ENCODE measurements at regions not wholly inside any gene's neighbourhood (a gene's known extent, or its start where the extent isn't known, plus 50 kb on each side); places are given as distances from the start of the nearest gene placed in this dataset.

DNA sequence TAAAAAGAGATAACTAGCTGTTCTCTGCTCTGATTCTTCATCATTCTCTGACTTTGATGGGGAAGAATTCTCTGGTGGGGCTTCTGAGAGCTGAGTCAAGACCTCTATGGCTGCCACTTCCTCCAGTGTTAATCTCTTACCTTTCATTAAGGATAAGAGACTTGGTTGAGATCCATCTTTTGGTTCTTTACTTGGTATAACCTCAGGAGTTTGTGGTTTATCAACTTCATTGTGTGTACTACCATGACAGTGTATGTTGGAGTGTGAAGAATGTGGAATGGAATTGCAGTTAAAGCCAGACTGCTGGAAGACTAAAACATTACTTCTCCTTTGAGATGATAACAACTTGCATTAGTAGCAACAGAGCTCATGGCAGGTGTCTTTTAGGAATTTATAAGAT lies 222.0 kb downstream of the SLITRK5 start:
- no peaks in the 10 kb centered on the region for H3K27me3 Mint-ChIP-seq
- DNase-seq (ENCODE audit: low spot score) (no peak), ATAC-seq (no peak)
- H3K27ac Mint-ChIP-seq, result no peak overlapping the region
- no peaks in the 10 kb centered on the region for H3K36me3 Mint-ChIP-seq
- no peaks in the 10 kb centered on the region for H3K4me1 Mint-ChIP-seq (ENCODE audit: low read depth in 2 of 2)
- no peaks in the 10 kb centered on the region for H3K9me3 Mint-ChIP-seq
- no peak overlapping the region for H3K4me3 Mint-ChIP-seq

DNA sequence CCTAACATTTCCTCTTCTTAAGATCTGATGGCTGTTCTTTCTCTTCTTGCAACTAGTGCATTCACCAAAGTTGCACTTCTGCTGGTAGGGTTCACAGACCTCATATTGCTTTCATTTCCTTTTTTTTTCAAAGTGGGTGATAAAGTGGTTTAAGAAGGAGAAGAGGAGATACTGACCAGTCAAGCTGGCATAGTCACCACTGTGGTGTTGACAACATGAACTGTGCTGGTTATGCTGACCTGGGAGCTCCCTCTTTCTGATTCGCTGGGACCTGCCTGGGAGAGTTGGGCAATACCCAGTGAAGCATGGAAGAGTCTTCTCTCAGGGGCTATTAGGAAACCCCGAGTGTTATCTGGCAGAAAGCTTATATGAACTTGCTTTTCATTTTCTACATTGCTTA lies 222.9 kb downstream of the SLITRK5 start:
- H3K36me3 Mint-ChIP-seq, result no peaks in the 10 kb centered on the region
- no peak for ATAC-seq
- no peaks in the 10 kb centered on the region for H3K27me3 Mint-ChIP-seq
- DNase-seq (ENCODE audit: low spot score), result no peak
- H3K4me1 Mint-ChIP-seq (ENCODE audit: low read depth in 2 of 2), result no peaks in the 10 kb centered on the region
- no peaks in the 10 kb centered on the region for H3K9me3 Mint-ChIP-seq
- H3K4me3 Mint-ChIP-seq, result no peak overlapping the region
- no peak overlapping the region for H3K27ac Mint-ChIP-seq

DNA sequence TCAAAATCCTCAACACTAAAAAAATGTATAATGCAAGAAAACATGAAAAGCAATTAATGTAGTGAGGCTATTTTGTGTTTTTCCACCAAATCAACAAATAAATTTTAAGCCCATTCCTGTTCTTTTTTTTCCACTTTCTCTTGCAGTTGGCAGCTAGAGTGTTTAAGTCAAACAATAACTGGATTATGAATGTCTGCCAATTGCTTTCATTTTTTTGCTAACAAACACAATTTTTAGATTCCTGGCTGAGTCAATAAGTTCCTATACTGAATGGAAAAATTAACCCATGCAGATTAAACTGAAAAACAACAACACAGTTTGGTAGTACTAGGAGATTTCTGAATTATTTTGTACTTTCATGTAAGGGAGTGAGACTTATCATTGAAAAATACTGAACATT lies 232.4 kb downstream of the SLITRK5 start:
- peaks cover 4% of the 10 kb centered on the region for H3K36me3 Mint-ChIP-seq
- no peaks in the 10 kb centered on the region for H3K4me1 Mint-ChIP-seq (ENCODE audit: low read depth in 2 of 2)
- no peak for ATAC-seq

DNA sequence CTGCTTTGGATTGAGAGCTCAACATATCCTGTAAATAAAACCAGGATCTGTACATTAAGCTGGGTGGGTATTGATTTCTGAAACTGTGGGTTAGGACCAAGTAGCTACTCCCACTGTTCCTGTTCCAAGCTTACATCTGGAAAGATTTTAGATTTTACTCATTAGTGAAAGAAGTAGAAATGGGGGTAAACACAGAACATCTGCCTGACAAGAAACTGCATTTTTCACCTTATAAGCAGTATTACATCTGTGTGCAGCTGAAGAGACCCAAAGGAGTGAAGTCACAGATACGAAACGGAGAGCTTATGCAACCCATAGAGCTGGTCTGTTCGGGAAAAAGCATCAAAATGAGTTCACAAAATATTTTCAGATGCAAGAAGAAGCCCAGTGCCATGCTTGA lies 235.2 kb downstream of the SLITRK5 start:
- peaks cover 3% of the 10 kb centered on the region for H3K9me3 Mint-ChIP-seq
- no peaks in the 10 kb centered on the region for H3K36me3 Mint-ChIP-seq
- ATAC-seq (no peak), DNase-seq (ENCODE audit: low spot score) (no peak)
- no peaks in the 10 kb centered on the region for H3K4me1 Mint-ChIP-seq (ENCODE audit: low read depth in 2 of 2)
- no peaks in the 10 kb centered on the region for H3K27me3 Mint-ChIP-seq
- no peak overlapping the region for H3K27ac Mint-ChIP-seq
- H3K4me3 Mint-ChIP-seq, result no peak overlapping the region

More for the DNA sequence above, 232.4 kb downstream of the SLITRK5 start:
- no peak overlapping the region for H3K4me3 Mint-ChIP-seq
- peaks cover 3% of the 10 kb centered on the region for H3K9me3 Mint-ChIP-seq
- no peak overlapping the region for H3K27ac Mint-ChIP-seq
- H3K27me3 Mint-ChIP-seq, result no peaks in the 10 kb centered on the region
- no peak for DNase-seq (ENCODE audit: low spot score)

DNA sequence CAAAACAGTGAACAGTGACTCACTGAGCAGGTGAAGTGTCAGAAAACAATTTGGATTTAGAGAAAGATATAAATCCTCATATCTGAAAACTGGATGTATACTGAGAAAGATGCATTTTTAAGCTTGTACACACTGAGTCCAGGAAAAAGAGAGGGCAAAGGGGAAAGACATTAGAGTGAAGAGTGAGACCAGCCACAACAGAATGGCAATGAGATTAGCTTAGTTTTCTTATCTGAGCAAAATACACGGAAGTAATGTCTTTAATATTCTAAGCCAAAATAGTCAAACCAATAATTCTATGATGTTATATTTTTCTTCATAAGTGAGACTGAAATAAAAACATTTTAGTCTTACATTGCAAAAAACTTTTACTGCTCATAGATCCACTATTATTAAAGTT lies 236.0 kb downstream of the SLITRK5 start:
- no peaks in the 10 kb centered on the region for H3K4me1 Mint-ChIP-seq (ENCODE audit: low read depth in 2 of 2)
- DNase-seq (ENCODE audit: low spot score) (no peak), ATAC-seq (no peak)
- H3K4me3 Mint-ChIP-seq, result no peak overlapping the region
- H3K36me3 Mint-ChIP-seq, result no peaks in the 10 kb centered on the region
- peaks cover 0 to 2% of the 10 kb centered on the region in 2 donors for H3K27me3 Mint-ChIP-seq
- H3K27ac Mint-ChIP-seq, result no peak overlapping the region
- H3K9me3 Mint-ChIP-seq, result peaks cover 3% of the 10 kb centered on the region

DNA sequence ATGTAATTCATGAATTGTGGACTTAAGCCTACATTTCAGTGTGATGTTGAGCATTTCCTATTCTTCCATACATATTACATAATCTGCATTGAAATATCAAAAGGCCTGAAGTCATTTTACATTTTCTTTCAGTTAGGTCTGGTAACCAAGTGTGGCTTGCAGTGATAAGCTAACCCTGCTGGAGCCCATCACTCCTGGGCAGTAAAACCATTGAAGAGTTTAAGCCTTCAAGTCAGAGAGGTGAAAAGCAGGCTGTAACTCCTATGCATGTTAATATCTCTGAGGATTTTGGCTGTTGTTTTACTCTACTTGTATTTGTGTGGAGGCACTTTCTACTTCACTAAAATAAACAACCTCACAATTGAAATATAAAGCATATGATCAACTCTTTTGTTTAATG lies 248.8 kb downstream of the SLITRK5 start:
- Mint-ChIP-seq H3K27ac (no peak overlapping the region), H3K9me3 (peaks cover 10% of the 10 kb centered on the region), H3K4me3 (no peak overlapping the region), H3K27me3 (no peaks in the 10 kb centered on the region), H3K36me3 (no peaks in the 10 kb centered on the region), H3K4me1 (ENCODE audit: low read depth in 2 of 2) (no peaks in the 10 kb centered on the region)
- no peak for ATAC-seq
- no peak for DNase-seq (ENCODE audit: low spot score)

DNA sequence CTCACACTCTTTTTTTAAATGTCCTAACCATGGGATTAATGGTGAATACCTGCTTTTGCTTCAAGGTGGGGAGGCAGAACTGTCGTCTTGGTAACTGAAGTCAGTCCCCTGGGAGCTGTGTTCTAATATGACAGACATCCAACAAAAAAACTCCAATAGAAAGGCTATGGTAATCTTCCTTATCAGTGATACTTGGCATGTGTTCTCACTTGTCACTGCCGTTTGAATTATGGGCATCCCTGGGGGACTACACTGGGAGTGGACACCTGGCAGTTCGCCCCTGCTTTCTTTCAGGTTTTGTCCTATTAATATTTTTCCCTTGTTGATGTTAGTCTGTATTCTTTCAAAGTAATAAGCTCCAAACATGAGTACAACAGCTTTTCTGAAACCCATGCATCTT lies 252.6 kb downstream of the SLITRK5 start:
- DNase-seq (ENCODE audit: low spot score), result no peak
- H3K9me3 Mint-ChIP-seq, result peaks cover 13% of the 10 kb centered on the region
- no peaks in the 10 kb centered on the region for H3K36me3 Mint-ChIP-seq
- no peak overlapping the region for H3K4me3 Mint-ChIP-seq
- H3K27ac Mint-ChIP-seq, result no peak overlapping the region
- peaks cover 0 to 4% of the 10 kb centered on the region in 2 donors for H3K27me3 Mint-ChIP-seq
- H3K4me1 Mint-ChIP-seq (ENCODE audit: low read depth in 2 of 2), result no peaks in the 10 kb centered on the region
- no peak for ATAC-seq

DNA sequence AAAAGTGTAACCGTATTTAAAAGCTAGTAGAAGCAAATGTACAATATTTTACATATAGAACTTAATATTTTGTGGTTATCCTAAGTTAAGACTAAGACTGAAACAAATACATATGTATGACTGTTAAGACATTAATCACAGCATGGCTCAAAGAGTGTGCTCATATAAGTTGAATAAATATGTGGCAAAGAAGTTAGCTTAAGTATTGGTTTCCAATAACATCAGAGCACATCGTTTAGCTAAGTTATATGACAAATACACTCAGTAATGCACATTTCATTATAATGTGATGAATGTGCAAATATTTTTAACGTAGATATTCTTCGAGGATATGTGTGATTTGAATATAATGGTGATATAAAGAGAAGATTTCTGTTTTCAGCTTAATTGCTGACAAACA lies 253.8 kb downstream of the SLITRK5 start:
- ATAC-seq, result no peak
- Mint-ChIP-seq H3K4me3 (no peak overlapping the region), H3K4me1 (ENCODE audit: low read depth in 2 of 2) (no peaks in the 10 kb centered on the region), H3K9me3 (peaks cover 13% of the 10 kb centered on the region), H3K36me3 (no peaks in the 10 kb centered on the region), H3K27me3 (peaks cover 0 to 4% of the 10 kb centered on the region in 2 donors), H3K27ac (no peak overlapping the region)
- DNase-seq (ENCODE audit: low spot score), result no peak

DNA sequence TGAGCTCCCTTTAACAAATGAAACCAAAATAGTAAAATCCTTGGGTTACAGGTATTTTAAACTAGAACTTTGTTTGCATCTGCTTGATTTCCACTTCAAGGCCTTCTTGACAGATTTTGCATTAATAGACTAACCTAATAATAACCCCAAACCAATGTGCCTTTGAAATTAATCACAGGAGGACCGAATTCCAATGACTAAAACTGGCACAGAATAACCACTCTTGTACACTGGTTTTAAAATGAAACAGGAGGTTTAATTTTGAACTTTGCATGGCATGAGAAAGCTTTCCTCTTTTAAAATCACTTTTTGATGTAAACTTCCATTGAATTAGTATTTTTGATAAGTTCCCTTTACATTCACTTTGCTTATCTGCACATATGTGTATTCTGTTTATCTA lies 269.6 kb downstream of the SLITRK5 start:
- no peak overlapping the region for H3K27ac Mint-ChIP-seq
- no peaks in the 10 kb centered on the region for H3K4me1 Mint-ChIP-seq (ENCODE audit: low read depth in 2 of 2)
- H3K4me3 Mint-ChIP-seq, result no peak overlapping the region
- ATAC-seq, result no peak
- no peaks in the 10 kb centered on the region for H3K36me3 Mint-ChIP-seq
- DNase-seq (ENCODE audit: low spot score), result no peak
- peaks cover 0 to 8% of the 10 kb centered on the region in 2 donors for H3K27me3 Mint-ChIP-seq
- H3K9me3 Mint-ChIP-seq, result peaks cover 4% of the 10 kb centered on the region

DNA sequence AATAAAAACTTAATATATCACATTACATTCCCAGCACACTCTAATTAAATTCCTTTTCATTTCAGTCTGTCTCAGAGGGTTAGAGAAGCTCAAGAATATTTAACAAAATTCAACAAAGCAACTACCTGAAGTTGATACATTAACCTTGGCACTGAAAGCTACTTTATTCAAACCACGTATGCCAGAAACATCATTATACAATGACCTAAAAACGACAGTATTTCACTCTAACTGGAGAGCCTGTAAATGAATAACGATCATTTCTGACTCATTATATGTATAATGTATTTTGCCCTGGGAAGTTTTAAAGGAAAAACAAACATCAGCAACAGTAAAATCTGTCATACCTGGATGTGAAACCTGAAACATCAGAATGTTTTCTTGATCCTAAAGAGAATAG lies 270.1 kb downstream of the SLITRK5 start:
- Mint-ChIP-seq H3K36me3 (no peaks in the 10 kb centered on the region), H3K4me1 (ENCODE audit: low read depth in 2 of 2) (no peaks in the 10 kb centered on the region), H3K27ac (no peak overlapping the region), H3K9me3 (peaks cover 4% of the 10 kb centered on the region), H3K4me3 (no peak overlapping the region), H3K27me3 (peaks cover 0 to 8% of the 10 kb centered on the region in 2 donors)
- DNase-seq (ENCODE audit: low spot score) (no peak), ATAC-seq (no peak)

DNA sequence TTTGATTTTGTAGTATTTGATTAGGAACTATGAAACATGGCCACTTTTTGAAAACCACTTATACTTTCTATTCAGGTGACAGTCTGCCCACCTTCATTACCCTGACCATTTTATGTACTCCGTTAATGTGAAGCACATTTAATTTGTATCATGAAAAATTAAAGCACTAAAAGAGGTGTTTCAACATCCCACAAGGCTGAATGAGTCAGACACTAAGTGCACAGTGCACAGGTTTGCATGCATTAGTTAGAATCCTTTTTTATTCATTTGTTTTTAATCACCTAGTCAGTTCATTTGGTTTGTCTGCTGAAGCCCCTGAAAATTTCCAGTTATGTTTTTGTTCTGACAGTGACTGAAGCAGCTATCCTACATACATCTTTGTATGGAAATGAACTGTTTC lies 271.0 kb downstream of the SLITRK5 start:
- ATAC-seq, result no peak
- Mint-ChIP-seq H3K4me3 (no peak overlapping the region), H3K27ac (no peak overlapping the region), H3K27me3 (peaks cover 0 to 2% of the 10 kb centered on the region in 2 donors), H3K36me3 (no peaks in the 10 kb centered on the region), H3K4me1 (ENCODE audit: low read depth in 2 of 2) (no peaks in the 10 kb centered on the region), H3K9me3 (peaks cover 4% of the 10 kb centered on the region)
- DNase-seq (ENCODE audit: low spot score), result no peak

DNA sequence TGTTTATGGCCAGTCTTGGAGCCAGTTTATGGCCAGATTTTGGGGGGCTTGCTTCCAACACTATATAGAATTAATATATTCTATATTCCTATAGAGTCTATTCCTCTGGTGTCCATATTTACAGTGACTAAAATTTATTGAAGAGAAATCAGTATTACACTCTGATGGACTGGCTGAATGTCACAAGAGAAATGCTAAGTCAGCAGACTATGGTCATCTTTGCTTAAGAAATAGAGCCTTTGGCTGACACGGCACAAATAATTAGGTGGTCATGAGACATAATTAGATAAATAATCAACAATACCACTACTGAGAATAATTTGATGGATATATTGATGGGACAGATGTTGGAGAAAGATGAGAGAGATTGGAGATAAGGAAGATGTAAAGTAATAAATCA lies 272.9 kb downstream of the SLITRK5 start:
- Mint-ChIP-seq H3K9me3 (peaks cover 4% of the 10 kb centered on the region), H3K27ac (no peak overlapping the region), H3K27me3 (no peaks in the 10 kb centered on the region), H3K4me1 (ENCODE audit: low read depth in 2 of 2) (no peaks in the 10 kb centered on the region), H3K4me3 (no peak overlapping the region), H3K36me3 (no peaks in the 10 kb centered on the region)
- no peak for ATAC-seq
- DNase-seq (ENCODE audit: low spot score), result no peak

DNA sequence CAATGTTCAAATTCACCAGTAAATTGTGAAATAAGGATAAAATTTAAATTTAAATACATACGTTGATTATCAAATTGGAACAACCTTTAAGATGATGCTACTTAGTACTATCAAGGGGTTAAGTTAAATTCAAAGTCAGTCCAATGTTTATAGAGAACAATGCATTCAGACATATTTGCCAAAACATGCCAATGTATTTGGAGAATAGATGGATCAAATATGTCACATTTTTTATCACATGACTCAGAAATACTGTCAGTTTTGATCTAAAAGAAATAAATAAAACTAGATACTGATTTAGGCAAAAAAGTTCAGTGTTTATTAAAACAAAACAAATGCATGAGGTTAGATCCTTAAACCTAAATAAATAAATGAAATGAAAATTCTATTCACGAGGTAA lies 281.2 kb downstream of the SLITRK5 start:
- H3K27ac Mint-ChIP-seq, result no peak overlapping the region
- H3K36me3 Mint-ChIP-seq, result no peaks in the 10 kb centered on the region
- no peaks in the 10 kb centered on the region for H3K9me3 Mint-ChIP-seq
- no peak for DNase-seq (ENCODE audit: low spot score)
- H3K4me1 Mint-ChIP-seq (ENCODE audit: low read depth in 2 of 2), result no peaks in the 10 kb centered on the region
- H3K4me3 Mint-ChIP-seq, result no peak overlapping the region
- H3K27me3 Mint-ChIP-seq, result no peaks in the 10 kb centered on the region
- ATAC-seq, result no peak

DNA sequence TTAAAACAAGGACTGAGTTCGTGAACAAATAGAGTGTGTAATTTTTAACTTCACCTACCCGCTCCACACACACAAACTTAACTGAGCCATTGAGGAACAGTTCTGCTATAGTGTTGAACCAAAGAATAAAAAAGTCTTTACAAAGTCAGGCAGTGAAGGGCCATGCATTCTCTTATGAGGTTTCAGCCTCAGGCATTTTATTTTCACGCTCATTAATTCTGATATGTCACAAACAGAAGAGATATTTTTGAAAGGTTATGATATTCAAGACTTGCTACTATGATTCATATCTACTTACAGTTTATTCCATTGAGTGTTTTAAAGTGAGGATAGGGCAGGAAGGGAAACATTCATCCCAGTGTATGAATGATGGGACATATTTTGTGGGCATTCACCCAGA lies 282.2 kb downstream of the SLITRK5 start:
- H3K27ac Mint-ChIP-seq, result no peak overlapping the region
- DNase-seq (ENCODE audit: low spot score), result no peak
- H3K36me3 Mint-ChIP-seq, result no peaks in the 10 kb centered on the region
- no peak for ATAC-seq
- H3K4me1 Mint-ChIP-seq (ENCODE audit: low read depth in 2 of 2), result no peaks in the 10 kb centered on the region
- no peaks in the 10 kb centered on the region for H3K9me3 Mint-ChIP-seq
- no peak overlapping the region for H3K4me3 Mint-ChIP-seq
- H3K27me3 Mint-ChIP-seq, result no peaks in the 10 kb centered on the region

DNA sequence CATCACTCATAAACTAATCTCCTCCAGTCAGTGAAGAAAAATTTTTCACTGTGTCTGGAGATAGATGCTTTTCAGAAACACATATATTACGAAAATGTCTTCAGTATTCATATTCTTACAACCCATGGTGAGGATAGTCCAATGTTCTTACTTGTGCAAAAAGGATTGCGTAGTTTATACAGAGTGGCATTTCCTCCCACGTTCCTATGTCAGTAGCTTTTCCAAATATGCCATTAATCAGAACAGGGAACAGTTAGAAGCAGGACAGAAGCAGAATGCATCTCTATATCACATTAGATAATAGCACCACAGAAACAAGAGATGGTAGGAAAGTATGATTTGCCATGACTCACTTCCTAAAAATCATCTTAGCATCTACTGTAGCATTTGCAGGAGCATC lies 282.9 kb downstream of the SLITRK5 start:
- H3K9me3 Mint-ChIP-seq, result no peaks in the 10 kb centered on the region

More for the DNA sequence above, 282.9 kb downstream of the SLITRK5 start:
- no peaks in the 10 kb centered on the region for H3K4me1 Mint-ChIP-seq (ENCODE audit: low read depth in 2 of 2)
- DNase-seq (ENCODE audit: low spot score), result no peak
- no peaks in the 10 kb centered on the region for H3K27me3 Mint-ChIP-seq
- no peak for ATAC-seq
- H3K36me3 Mint-ChIP-seq, result no peaks in the 10 kb centered on the region
- H3K4me3 Mint-ChIP-seq, result no peak overlapping the region
- H3K27ac Mint-ChIP-seq, result no peak overlapping the region

All from natural killer cell treated with Interleukin-12 subunit alpha and Interleukin-12 subunit beta and Interleukin-15 and Interleukin-18, amount 100 ng/mL, for 72 hours (primary cell).